NB4 (cell line): ENCODE measurements at regions not wholly inside any gene's neighbourhood (a gene's known extent, or its start where the extent isn't known, plus 50 kb on each side); places are given as distances from the start of the nearest gene placed in this dataset.

Source experiments
- TF ChIP-seq, protein P1 (sequence below): IDR thresholded peaks from 2 replicates; pipeline ENCODE4 v1.6.1; 2011; ENCODE audit warnings: low read depth, low read length
- TF ChIP-seq, protein P2 (sequence below): IDR thresholded peaks from one replicate; pipeline ENCODE4 v1.5.1; 2012; ENCODE audit warnings: low read depth, low read length

DNA sequence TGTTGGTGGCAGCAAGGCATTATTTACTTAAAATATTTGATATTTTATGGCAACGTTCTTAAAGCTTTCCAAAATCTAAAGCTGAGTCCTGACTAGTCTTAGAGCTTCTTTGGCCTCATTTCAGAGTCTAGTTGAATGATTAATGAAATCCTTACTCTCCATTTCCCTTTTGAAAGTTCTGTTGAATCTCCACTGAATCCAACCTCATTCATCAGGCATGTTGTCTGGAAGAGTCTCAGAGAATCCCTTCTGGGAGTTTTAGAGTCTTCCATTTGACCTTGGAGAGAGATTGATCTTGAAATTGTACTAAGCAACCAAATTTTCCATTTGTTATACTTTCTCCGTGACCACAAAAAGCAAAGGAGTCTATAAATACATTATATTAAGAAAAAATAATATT, 198.5 kb upstream of the TMEM196 start:
- TF ChIP-seq, protein P1, sequence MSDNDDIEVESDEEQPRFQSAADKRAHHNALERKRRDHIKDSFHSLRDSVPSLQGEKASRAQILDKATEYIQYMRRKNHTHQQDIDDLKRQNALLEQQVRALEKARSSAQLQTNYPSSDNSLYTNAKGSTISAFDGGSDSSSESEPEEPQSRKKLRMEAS, result no peak
- TF ChIP-seq, protein P2, sequence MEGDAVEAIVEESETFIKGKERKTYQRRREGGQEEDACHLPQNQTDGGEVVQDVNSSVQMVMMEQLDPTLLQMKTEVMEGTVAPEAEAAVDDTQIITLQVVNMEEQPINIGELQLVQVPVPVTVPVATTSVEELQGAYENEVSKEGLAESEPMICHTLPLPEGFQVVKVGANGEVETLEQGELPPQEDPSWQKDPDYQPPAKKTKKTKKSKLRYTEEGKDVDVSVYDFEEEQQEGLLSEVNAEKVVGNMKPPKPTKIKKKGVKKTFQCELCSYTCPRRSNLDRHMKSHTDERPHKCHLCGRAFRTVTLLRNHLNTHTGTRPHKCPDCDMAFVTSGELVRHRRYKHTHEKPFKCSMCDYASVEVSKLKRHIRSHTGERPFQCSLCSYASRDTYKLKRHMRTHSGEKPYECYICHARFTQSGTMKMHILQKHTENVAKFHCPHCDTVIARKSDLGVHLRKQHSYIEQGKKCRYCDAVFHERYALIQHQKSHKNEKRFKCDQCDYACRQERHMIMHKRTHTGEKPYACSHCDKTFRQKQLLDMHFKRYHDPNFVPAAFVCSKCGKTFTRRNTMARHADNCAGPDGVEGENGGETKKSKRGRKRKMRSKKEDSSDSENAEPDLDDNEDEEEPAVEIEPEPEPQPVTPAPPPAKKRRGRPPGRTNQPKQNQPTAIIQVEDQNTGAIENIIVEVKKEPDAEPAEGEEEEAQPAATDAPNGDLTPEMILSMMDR, result no peak
